ENCODE measurements at regions not wholly inside any gene's neighbourhood (a gene's known extent, or its start where the extent isn't known, plus 50 kb on each side); places are given as distances from the start of the nearest gene placed in this dataset.

GRCh38 chr13:103299079-103299478 is 232.9 kb upstream of the SLC10A2 start:
- no peak for DNase-seq (ENCODE audit: low read depth)
- no peak overlapping the region for H3K4me3 ChIP-seq (ENCODE audit: control insufficient read depth, low read depth, low read length)
- no peak for TF ChIP-seq CTCF (conservative IDR thresholded peaks at IDR 0.05; ENCODE audit: control insufficient read depth, insufficient read depth, low read depth, low read length)

- H3K4me3 ChIP-seq (ENCODE audit: control insufficient read depth, low read depth, low read length) = no peak overlapping the region
- no peak for DNase-seq (ENCODE audit: low read depth)
- no peak for TF ChIP-seq CTCF (conservative IDR thresholded peaks at IDR 0.05; ENCODE audit: control insufficient read depth, insufficient read depth, low read depth, low read length)
These were observed 230.9 kb upstream of the SLC10A2 start for GRCh38 chr13:103297083-103297482.

GRCh38 chr13:103291798-103292572 is 225.8 kb upstream of the SLC10A2 start:
- no peak for TF ChIP-seq CTCF (conservative IDR thresholded peaks at IDR 0.05; ENCODE audit: control insufficient read depth, insufficient read depth, low read depth, low read length)

GRCh38 chr13:103291226-103291625 is 225.0 kb upstream of the SLC10A2 start:
- no peak for DNase-seq (ENCODE audit: low read depth)
- TF ChIP-seq CTCF (conservative IDR thresholded peaks at IDR 0.05; ENCODE audit: control insufficient read depth, insufficient read depth, low read depth, low read length) = no peak
- no peak overlapping the region for H3K4me3 ChIP-seq (ENCODE audit: control insufficient read depth, low read depth, low read length)

More at GRCh38 chr13:103291798-103292572, 225.8 kb upstream of the SLC10A2 start:
- no peak overlapping the region for H3K4me3 ChIP-seq (ENCODE audit: control insufficient read depth, low read depth, low read length)
- no peak for DNase-seq (ENCODE audit: low read depth)

GRCh38 chr13:103289681-103290080 is 223.5 kb upstream of the SLC10A2 start:
- no peak overlapping the region for H3K4me3 ChIP-seq (ENCODE audit: control insufficient read depth, low read depth, low read length)
- DNase-seq (ENCODE audit: low read depth) = no peak
- no peak for TF ChIP-seq CTCF (conservative IDR thresholded peaks at IDR 0.05; ENCODE audit: control insufficient read depth, insufficient read depth, low read depth, low read length)

GRCh38 chr13:103288114-103288513 is 221.9 kb upstream of the SLC10A2 start:
- no peak overlapping the region for H3K4me3 ChIP-seq (ENCODE audit: control insufficient read depth, low read depth, low read length)
- DNase-seq (ENCODE audit: low read depth) = no peak
- no peak for TF ChIP-seq CTCF (conservative IDR thresholded peaks at IDR 0.05; ENCODE audit: control insufficient read depth, insufficient read depth, low read depth, low read length)
